Activated B cell treated with CpG ODN at 0.5 μM for 24 hours (primary cell): ENCODE measurements at regions not wholly inside any gene's neighbourhood (a gene's known extent, or its start where the extent isn't known, plus 50 kb on each side); places are given as distances from the start of the nearest gene placed in this dataset.

Experiments used
- ATAC-seq: fragments of 200-7000 bp; cut with Tn5 transposase; one replicate; pipeline ENCODE4 v1.10.0; 2021; ENCODE audit warnings: low read depth, mild to moderate bottlenecking, moderate library complexity
- CTCF ChIA-PET: fragments of 350-600 bp; sonication (Branson Sonifier 250); formaldehyde crosslinking; loops from one replicate; lab custom pipeline; 2021; ENCODE audit warnings: antibody characterized with exemption; lab: Charles Lee
- POLR2A ChIA-PET: fragments of 350-600 bp; sonication (Branson Sonifier 250); formaldehyde crosslinking; loops from one replicate; lab custom pipeline; 2021; ENCODE audit warnings: antibody characterized with exemption; lab: Charles Lee
- DNase-seq: peaks from one replicate; pipeline ENCODE4 v3.0.0; 2022
- H3K27ac Mint-ChIP-seq: one replicate; pipeline ENCODE4 v1.8.0; 2020; ENCODE audit warnings: mixed read lengths
- H3K27me3 Mint-ChIP-seq: one replicate; pipeline ENCODE4 v1.8.0; 2021; ENCODE audit warnings: mixed read lengths
- H3K36me3 Mint-ChIP-seq: one replicate; pipeline ENCODE4 v1.8.0; 2021; ENCODE audit warnings: low read depth, mixed read lengths
- H3K4me1 Mint-ChIP-seq: one replicate; pipeline ENCODE4 v1.8.0; 2021; ENCODE audit warnings: mixed read lengths
- H3K4me3 Mint-ChIP-seq: one replicate; pipeline ENCODE4 v1.8.0; 2020; ENCODE audit warnings: mild to moderate bottlenecking, mixed read lengths
- H3K9me3 Mint-ChIP-seq: one replicate; pipeline ENCODE4 v1.8.0; 2020; ENCODE audit warnings: mixed read lengths
- CTCF ChIP-seq: fragments of 200-600 bp; IDR thresholded peaks from one replicate; pipeline ENCODE4 v1.8.0; 2022; ENCODE audit warnings: antibody characterized with exemption, mild to moderate bottlenecking
- intact Hi-C: fragments of 100-400 bp; cut with micrococcal nuclease; formaldehyde crosslinking; loops from one replicate; pipeline ENCODE4 v1.15.1; 2024

- POLR2A ChIA-PET, result no interaction called here
- ATAC-seq, result no peak
These were observed 142.5 kb downstream of the RBFOX3 start for GRCh38 chr17:79468183-79468944.

GRCh38 chr17:79466562-79467350 lies 144.1 kb downstream of the RBFOX3 start:
- Mint-ChIP-seq H3K4me1 (no peaks in the 10 kb centered on the region), H3K9me3 (no peaks in the 10 kb centered on the region), H3K27ac (no peak overlapping the region), H3K4me3 (no peak overlapping the region), H3K27me3 (peaks cover 4% of the 10 kb centered on the region), H3K36me3 (no peaks in the 10 kb centered on the region)
- ChIA-PET CTCF (no interaction called here), POLR2A (no interaction called here)
- DNase-seq, result no peak
- no peak for ATAC-seq
- intact Hi-C loops, result no loop called here
- no peak for TF ChIP-seq CTCF

More at GRCh38 chr17:79468183-79468944, 142.5 kb downstream of the RBFOX3 start:
- Mint-ChIP-seq H3K27ac (no peak overlapping the region), H3K4me3 (no peak overlapping the region), H3K9me3 (no peaks in the 10 kb centered on the region), H3K4me1 (no peaks in the 10 kb centered on the region), H3K27me3 (peaks cover 6% of the 10 kb centered on the region), H3K36me3 (no peaks in the 10 kb centered on the region)
- DNase-seq, result no peak
- CTCF ChIA-PET, result no interaction called here
- intact Hi-C loops, result no loop called here
- TF ChIP-seq CTCF, result no peak

GRCh38 chr17:79465681-79466025 lies 145.2 kb downstream of the RBFOX3 start:
- no peak for ATAC-seq
- DNase-seq, result no peak
- Mint-ChIP-seq H3K36me3 (no peaks in the 10 kb centered on the region), H3K27ac (no peak overlapping the region), H3K27me3 (peaks cover 4% of the 10 kb centered on the region), H3K4me1 (no peaks in the 10 kb centered on the region), H3K9me3 (no peaks in the 10 kb centered on the region), H3K4me3 (no peak overlapping the region)
- intact Hi-C loops, result no loop called here
- TF ChIP-seq CTCF, result no peak
- ChIA-PET CTCF (no interaction called here), POLR2A (no interaction called here)

- no peaks in the 10 kb centered on the region for H3K36me3 Mint-ChIP-seq
- intact Hi-C loops, result no loop called here
- CTCF ChIA-PET, result no interaction called here
- no peak for ATAC-seq
- DNase-seq, result no peak
- no peak overlapping the region for H3K4me3 Mint-ChIP-seq
- POLR2A ChIA-PET, result no interaction called here
- no peak overlapping the region for H3K27ac Mint-ChIP-seq
- no peaks in the 10 kb centered on the region for H3K9me3 Mint-ChIP-seq
- H3K27me3 Mint-ChIP-seq, result peaks cover 8% of the 10 kb centered on the region
- no peak for TF ChIP-seq CTCF
- no peaks in the 10 kb centered on the region for H3K4me1 Mint-ChIP-seq
These were observed 145.7 kb downstream of the RBFOX3 start for GRCh38 chr17:79465011-79465680.
